A549 (cell line): ENCODE measurements at regions not wholly inside any gene's neighbourhood (a gene's known extent, or its start where the extent isn't known, plus 50 kb on each side); places are given as distances from the start of the nearest gene placed in this dataset.

Experiments
- ATAC-seq, 2 experiments: fragments of 200-7000 bp in 1 of 2; fragments of >200 bp in 1 of 2; cut with Nextera tagmentation in 1 of 2; cut with Tn5 transposase in 1 of 2; 3 replicates each; pipeline versions ENCODE4 v1.8.0 to v1.9.1; 2018 to 2020; ENCODE audit warnings: mild to moderate bottlenecking in 1 of 2, moderate library complexity in 1 of 2
- CTCF ChIA-PET: fragments of 300-600 bp; sonication (Branson Sonifier 250); formaldehyde crosslinking; extraction: SDS; loops from one replicate; lab custom pipeline; 2021; ENCODE audit warnings: antibody characterized with exemption, inconsistent platforms; lab: Yijun Ruan, JAX
- POLR2A ChIA-PET: fragments of 350-600 bp; formaldehyde crosslinking; extraction: SDS; loops from one replicate; lab custom pipeline; 2021; ENCODE audit warnings: antibody characterized with exemption, inconsistent platforms; lab: Yijun Ruan, JAX
- DNase-seq, 2 experiments: peaks; one replicate each; pipeline versions ENCODE4 v3.0.0 to v3.0.0-alpha.2; 2011 to 2016; ENCODE audit warnings: low read depth in 1 of 2, low spot score in 1 of 2
- FAIRE-seq: peaks from 2 replicates; lab custom pipeline; 2011; peaks lifted over from hg19 to GRCh38; lab: Jason Lieb, UNC
- H3K27ac ChIP-seq, 2 experiments: fragments of >200 bp; sonication (Bioruptor Twin); formaldehyde crosslinking; 3 replicates each; pipeline ENCODE4 v1.5.1; 2016 to 2017
- H3K4me1 ChIP-seq: fragments of >200 bp; sonication (Bioruptor Twin); formaldehyde crosslinking; 3 replicates; pipeline ENCODE4 v1.6.1; 2016
- H3K4me2 ChIP-seq: fragments of >200 bp; sonication (Bioruptor Twin); formaldehyde crosslinking; 3 replicates; pipeline ENCODE4 v1.6.1; 2016
- H3K4me3 ChIP-seq: fragments of >200 bp; sonication (Bioruptor Twin); formaldehyde crosslinking; 3 replicates; pipeline ENCODE4 v1.5.1; 2016
- H3K9me3 ChIP-seq: fragments of >200 bp; sonication (Bioruptor Twin); formaldehyde crosslinking; 3 replicates; pipeline ENCODE4 v1.6.1; 2016
- ATOH8 ChIP-seq: fragments of 250-450 bp; sonication (Bioruptor Pico); IDR thresholded peaks from 2 replicates; pipeline ENCODE4 v1.5.0; 2020; ENCODE audit warnings: low read depth, mild to moderate bottlenecking, moderate library complexity
- CBX2 ChIP-seq: fragments of 200-600 bp; sonication (generic); IDR thresholded peaks from 2 replicates; pipeline ENCODE4 v1.6.1; 2016; ENCODE audit warnings: low read depth, mild to moderate bottlenecking, borderline replicate concordance
- CBX8 ChIP-seq: fragments of 200-600 bp; sonication (generic); IDR thresholded peaks from 2 replicates; pipeline ENCODE4 v1.6.1; 2016
- CHD4 ChIP-seq: fragments of 200-600 bp; sonication (generic); IDR thresholded peaks from 2 replicates; pipeline ENCODE4 v1.6.1; 2016; ENCODE audit warnings: antibody characterized with exemption, mild to moderate bottlenecking, borderline replicate concordance
- CTCF ChIP-seq: fragments of >200 bp; sonication (Bioruptor Twin); formaldehyde crosslinking; IDR thresholded peaks from 3 replicates; pipeline ENCODE4 v1.5.1; 2016
- EHF ChIP-seq: fragments of 250-450 bp; sonication (Bioruptor Pico); IDR thresholded peaks from 2 replicates; pipeline ENCODE4 v1.5.0; 2020; ENCODE audit warnings: mild to moderate bottlenecking
- FOSB ChIP-seq: fragments of 250-450 bp; sonication (Bioruptor Pico); IDR thresholded peaks from 2 replicates; pipeline ENCODE4 v1.5.0; 2020; ENCODE audit warnings: mild to moderate bottlenecking, moderate library complexity
- FOXS1 ChIP-seq: fragments of 250-450 bp; sonication (Bioruptor Pico); IDR thresholded peaks from 2 replicates; pipeline ENCODE4 v1.5.0; 2020; ENCODE audit warnings: mild to moderate bottlenecking, moderate library complexity
- HDAC2 ChIP-seq: fragments of 200-600 bp; sonication (generic); IDR thresholded peaks from 2 replicates; pipeline ENCODE4 v1.6.1; 2016
- HEYL ChIP-seq: fragments of 250-450 bp; sonication (Bioruptor Pico); IDR thresholded peaks from 2 replicates; pipeline ENCODE4 v1.8.0; 2021; ENCODE audit warnings: mild to moderate bottlenecking, moderate library complexity
- HOXA7 ChIP-seq: fragments of 250-450 bp; sonication (Bioruptor Pico); IDR thresholded peaks from 2 replicates; pipeline ENCODE4 v1.5.0; 2020; ENCODE audit warnings: mild to moderate bottlenecking, moderate library complexity
- HOXB13 ChIP-seq: fragments of 250-450 bp; sonication (Bioruptor Pico); IDR thresholded peaks from 2 replicates; pipeline ENCODE4 v1.5.0; 2020; ENCODE audit warnings: low read depth, mild to moderate bottlenecking, moderate library complexity
- MAFK ChIP-seq: fragments of 450-650 bp; IDR thresholded peaks from 2 replicates; pipeline ENCODE4 v1.6.1; 2014; ENCODE audit not compliant: partially characterized antibody
- MAZ ChIP-seq: fragments of 150-350 bp; IDR thresholded peaks from 2 replicates; pipeline ENCODE4 v1.6.1; 2014; ENCODE audit warnings: antibody characterized with exemption, low read depth, low read length, borderline replicate concordance
- NPAS2 ChIP-seq: fragments of 250-450 bp; sonication (Bioruptor Pico); IDR thresholded peaks from 2 replicates; pipeline ENCODE4 v1.8.0; 2022; ENCODE audit warnings: mild to moderate bottlenecking, moderate library complexity, borderline replicate concordance
- NR3C1 ChIP-seq: fragments of >200 bp; sonication (Bioruptor Twin); formaldehyde crosslinking; IDR thresholded peaks from 3 replicates; pipeline ENCODE4 v1.6.1; 2017
- POLR2A ChIP-seq: IDR thresholded peaks from 2 replicates; pipeline ENCODE4 v1.6.1; 2012; ENCODE audit warnings: mild to moderate bottlenecking, low read length
- RCOR1 ChIP-seq: fragments of 150-350 bp; IDR thresholded peaks from 2 replicates; pipeline ENCODE4 v1.6.1; 2014; ENCODE audit warnings: antibody characterized with exemption, low read length, low read depth
- REST ChIP-seq: fragments of 200-600 bp; sonication (generic); IDR thresholded peaks from 2 replicates; pipeline ENCODE4 v1.6.1; 2016; ENCODE audit warnings: antibody characterized with exemption, mild to moderate bottlenecking, moderate library complexity
- ZSCAN20 ChIP-seq: fragments of 250-450 bp; sonication (Bioruptor Pico); IDR thresholded peaks from 2 replicates; pipeline ENCODE4 v1.8.0; 2022; ENCODE audit warnings: mild to moderate bottlenecking, moderate library complexity
- WGBS: methylation state at CpG from one replicate; pipeline ENCODE4 v1.1.6; 2017; ENCODE audit errors: missing lambda C conversion rate; 5-methylcytosine and 5-hydroxymethylcytosine counted together
- TF ChIP-seq, protein P1 (sequence below): fragments of 150-350 bp; IDR thresholded peaks from 2 replicates; pipeline ENCODE4 v1.6.1; 2014; ENCODE audit warnings: low read depth, mild to moderate bottlenecking, low read length

GRCh38 chr3:159806412-159806811 is 182.2 kb upstream of the IL12A start:
- Histone ChIP-seq H3K27ac (no peak overlapping the region), H3K9me3 (no peaks in the 10 kb centered on the region), H3K4me2 (no peak overlapping the region), H3K4me3 (no peak overlapping the region), H3K4me1 (peaks cover 11% of the 10 kb centered on the region)
- POLR2A ChIA-PET, result interaction anchor here (0.6 kb wide), 1 partner anchor 34 kb away, joined by 3 read pairs; no protein-coding TSS in a partner anchor
- CTCF ChIA-PET, result interaction anchor here (0.9 to 7.0 kb wide), 20 partner anchors 8 to 960 kb away, joined by 3 to 95 read pairs (median 14); partner anchors contain the start of gene IL12A
- ATAC-seq (no peak), FAIRE-seq (no peak), DNase-seq (no peak)
- TF ChIP-seq REST (no peak), CHD4 (no peak)
- WGBS, result 90% methylated on average over 5 of the region's 5 CpGs

GRCh38 chr3:159807137-159808040 is 181.2 kb upstream of the IL12A start:
- ATAC-seq (no peak), DNase-seq (no peak), FAIRE-seq (no peak)
- ChIA-PET CTCF (interaction anchor here (0.6 to 7.0 kb wide), 19 partner anchors 11 to 543 kb away, joined by 3 to 95 read pairs (median 4); no protein-coding TSS in a partner anchor), POLR2A (interaction anchor here (0.7 kb wide), 1 partner anchor 24 kb away, joined by 3 read pairs; no protein-coding TSS in a partner anchor)
- WGBS, result 66% methylated on average over 3 of the region's 3 CpGs
- Histone ChIP-seq H3K27ac (no peak overlapping the region), H3K4me2 (no peak overlapping the region), H3K9me3 (no peaks in the 10 kb centered on the region), H3K4me1 (peaks cover 11% of the 10 kb centered on the region), H3K4me3 (no peak overlapping the region)
- TF ChIP-seq ATOH8 (CRISPR knock-in tag), result no peak
- TF ChIP-seq ZSCAN20 (CRISPR knock-in tag), result no peak
- TF ChIP-seq MAFK, result no peak
- TF ChIP-seq FOSB, result no peak
- no peak for TF ChIP-seq POLR2A
- TF ChIP-seq CBX2, result no peak
- TF ChIP-seq RCOR1, result no peak
- no peak for TF ChIP-seq HOXA7
- TF ChIP-seq EHF (CRISPR knock-in tag), result no peak
- TF ChIP-seq MAZ, result no peak
- TF ChIP-seq FOXS1 (CRISPR knock-in tag), result no peak
- no peak for TF ChIP-seq CBX8
- no peak for TF ChIP-seq NPAS2 (CRISPR knock-in tag)
- TF ChIP-seq CTCF, result no peak
- no peak for TF ChIP-seq HEYL (CRISPR knock-in tag)
- TF ChIP-seq HOXB13, result no peak
- TF ChIP-seq, protein P1, sequence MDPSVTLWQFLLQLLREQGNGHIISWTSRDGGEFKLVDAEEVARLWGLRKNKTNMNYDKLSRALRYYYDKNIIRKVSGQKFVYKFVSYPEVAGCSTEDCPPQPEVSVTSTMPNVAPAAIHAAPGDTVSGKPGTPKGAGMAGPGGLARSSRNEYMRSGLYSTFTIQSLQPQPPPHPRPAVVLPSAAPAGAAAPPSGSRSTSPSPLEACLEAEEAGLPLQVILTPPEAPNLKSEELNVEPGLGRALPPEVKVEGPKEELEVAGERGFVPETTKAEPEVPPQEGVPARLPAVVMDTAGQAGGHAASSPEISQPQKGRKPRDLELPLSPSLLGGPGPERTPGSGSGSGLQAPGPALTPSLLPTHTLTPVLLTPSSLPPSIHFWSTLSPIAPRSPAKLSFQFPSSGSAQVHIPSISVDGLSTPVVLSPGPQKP, result no peak
- TF ChIP-seq NR3C1, result no peak
- no peak for TF ChIP-seq HDAC2
